ENCODE measurements at regions not wholly inside any gene's neighbourhood (a gene's known extent, or its start where the extent isn't known, plus 50 kb on each side); places are given as distances from the start of the nearest gene placed in this dataset.
"Not testable (repeated sequence)": the region's sequence is repeated elsewhere in the genome, so short reads cannot be mapped to it uniquely, and the experiment has no call there.

DNA sequence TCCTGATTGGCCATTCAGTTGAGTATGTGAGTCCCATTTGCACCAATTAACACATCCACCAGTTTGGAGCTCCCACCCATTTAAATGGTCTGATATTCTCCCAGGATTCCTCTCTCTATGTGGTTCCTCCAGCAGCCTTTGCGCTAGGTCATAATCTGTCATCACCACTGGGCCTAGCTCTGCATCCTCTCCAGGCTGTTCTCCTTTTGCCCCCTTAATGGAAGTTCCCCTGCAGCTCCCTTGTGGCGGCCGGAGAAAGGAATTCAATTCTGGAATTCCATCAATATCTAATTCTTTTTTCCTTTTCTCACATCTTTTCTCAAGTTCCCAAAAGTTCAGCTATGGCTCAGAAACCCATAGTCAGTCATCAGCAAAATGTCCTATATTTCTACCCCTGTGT is 2184.4 kb upstream of the AGA start:
- DNase-seq: no peak

GRCh38 chr4:179631321-179631720 is 2189.1 kb upstream of the AGA start:
- DNase-seq: no peak

- DNase-seq: no peak
Observed at GRCh38 chr4:179634862-179635261, 2192.6 kb upstream of the AGA start.

DNA sequence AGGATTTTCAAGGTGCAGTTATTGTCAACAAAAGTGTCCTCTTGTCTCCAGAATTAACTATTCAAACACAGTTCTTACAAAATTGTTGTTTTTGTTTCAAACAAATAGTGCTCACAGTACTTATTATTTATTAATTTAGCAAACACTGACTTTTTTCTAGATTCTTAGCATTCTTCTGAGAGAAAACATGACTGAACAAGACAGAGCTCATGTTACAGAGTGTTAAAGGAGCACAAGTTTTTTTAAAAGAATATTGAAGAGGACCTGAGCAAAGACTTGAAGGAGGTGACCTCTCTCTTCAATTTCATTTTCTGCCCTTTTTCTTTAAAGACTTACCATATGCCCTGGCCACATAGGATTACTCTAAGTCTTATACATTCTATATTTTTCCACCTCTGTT is 2220.3 kb upstream of the AGA start:
- no peak for DNase-seq

DNA sequence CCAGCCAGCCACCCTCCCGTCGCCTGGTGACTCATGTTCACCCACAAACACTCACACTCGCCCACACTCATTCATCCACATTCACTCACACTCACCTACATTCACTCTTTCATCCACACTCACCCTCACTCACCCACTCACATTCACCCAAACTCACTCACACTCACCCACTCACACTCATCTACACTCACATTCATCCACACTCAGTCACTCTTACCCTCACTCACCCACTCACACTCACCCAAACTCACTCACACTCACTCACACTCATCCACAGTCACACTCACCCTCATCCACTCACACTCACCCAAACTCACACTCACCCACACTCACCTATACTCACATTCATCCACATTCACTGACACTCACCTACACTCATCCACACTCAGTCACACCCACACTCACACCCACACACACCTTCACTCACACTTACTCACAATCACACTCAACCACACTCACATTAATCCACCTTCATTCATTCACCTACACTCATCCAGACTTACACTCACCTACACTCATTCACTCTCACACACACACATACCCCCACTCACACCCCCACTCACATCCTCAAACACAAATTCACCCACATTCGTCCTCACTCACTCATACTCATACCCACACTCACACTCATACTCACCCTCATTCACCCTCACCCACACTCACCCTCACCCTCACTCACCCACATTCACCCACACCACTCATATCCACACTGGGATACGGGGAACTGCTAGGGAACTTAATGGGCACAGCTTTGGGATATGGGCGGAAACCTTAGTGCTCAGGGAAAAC is 2221.6 kb upstream of the AGA start:
- no peak for DNase-seq

DNA sequence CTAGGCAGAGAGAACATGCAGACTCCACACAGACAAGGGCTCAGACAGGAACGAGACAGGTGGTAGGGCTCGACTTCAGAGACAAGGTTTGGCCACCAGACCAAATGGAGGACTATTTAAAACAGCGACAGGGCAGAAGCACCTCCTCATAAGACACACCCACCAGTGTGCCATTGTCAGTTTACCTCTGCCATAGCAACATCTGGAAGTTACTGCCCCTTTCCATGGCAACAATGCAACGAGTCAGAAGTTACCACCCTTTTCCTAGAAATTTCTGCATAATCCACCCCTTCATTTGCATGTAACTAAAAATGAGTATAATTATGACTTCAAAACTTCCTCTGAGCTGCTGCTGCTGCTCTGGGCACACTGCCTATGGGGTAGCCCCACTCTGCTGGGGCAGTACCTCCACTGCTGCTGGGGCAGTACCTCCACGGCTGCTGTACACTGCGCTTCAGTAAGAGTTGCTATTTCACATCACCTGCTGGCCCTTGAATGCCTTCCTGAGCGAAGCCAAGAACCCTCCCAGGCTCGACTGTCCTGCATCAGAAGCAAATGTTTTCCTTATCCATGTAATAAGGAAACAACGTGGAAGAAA is 2222.3 kb upstream of the AGA start:
- DNase-seq: no peak

DNA sequence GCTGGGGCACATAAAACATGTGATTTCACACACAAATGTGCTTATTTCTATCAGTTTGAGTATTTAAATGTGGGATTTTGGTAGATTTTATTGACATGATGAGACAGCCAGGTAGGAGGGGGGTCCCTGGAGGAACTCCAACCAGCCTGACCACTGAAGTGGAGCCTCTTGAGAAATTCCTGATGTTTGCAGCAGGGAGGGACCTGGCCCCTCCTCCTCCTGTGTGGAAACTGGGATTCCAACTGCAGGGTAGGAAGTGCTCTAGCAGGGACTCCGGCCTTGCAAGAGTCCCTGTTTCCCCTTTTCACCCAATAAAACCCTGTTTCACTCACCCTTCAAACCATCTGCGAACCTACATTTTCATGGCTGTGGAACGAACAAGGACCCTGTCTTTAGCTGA is 2224.0 kb upstream of the AGA start:
- no peak for DNase-seq

GRCh38 chr4:179671609-179672008 is 2229.4 kb upstream of the AGA start:
- no peak for DNase-seq

DNA sequence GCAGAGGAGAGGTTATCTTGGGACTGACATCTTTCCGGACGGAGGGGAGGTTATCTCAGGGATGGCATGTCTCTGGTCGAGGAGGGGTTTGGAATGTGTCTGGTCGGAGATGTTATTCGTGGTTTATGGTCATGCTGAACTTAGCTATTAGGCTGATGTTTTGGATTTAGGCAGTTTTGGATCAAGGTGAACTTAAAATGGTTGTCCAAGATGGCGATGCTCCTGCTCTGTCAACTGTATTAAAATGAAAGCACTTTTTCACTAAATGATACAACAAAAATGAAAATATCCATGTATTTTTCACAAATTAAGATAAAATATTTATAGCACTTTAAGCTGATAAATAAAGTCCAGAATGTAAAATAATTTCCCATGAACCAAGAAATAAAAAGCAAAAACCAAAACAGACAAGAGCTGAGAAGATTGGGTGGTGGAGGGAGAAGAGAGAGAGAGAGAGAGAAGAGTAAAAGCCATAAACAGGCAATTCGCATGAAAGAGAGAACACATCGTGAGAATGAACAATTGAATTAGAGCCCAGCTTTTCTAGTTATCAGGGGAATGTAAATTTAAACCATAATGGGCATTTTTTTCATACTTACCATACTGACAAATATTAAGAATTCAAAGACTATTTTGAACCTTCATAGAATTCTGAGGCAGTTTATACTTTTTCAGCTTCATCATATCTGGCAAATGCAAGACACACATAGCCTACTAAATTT is 2236.0 kb upstream of the AGA start:
- no peak for DNase-seq

GRCh38 chr4:179683661-179684060 is 2241.4 kb upstream of the AGA start:
- not testable (repeated sequence) for DNase-seq

- DNase-seq: no peak
Observed at GRCh38 chr4:179692222-179692621, 2250.0 kb upstream of the AGA start.

- DNase-seq: no peak
Observed at GRCh38 chr4:179695175-179695574, 2252.9 kb upstream of the AGA start.

GRCh38 chr4:179698321-179698720 is 2256.1 kb upstream of the AGA start:
- no peak for DNase-seq

GRCh38 chr4:179709961-179710624 is 2267.9 kb upstream of the AGA start:
- no peak for DNase-seq

GRCh38 chr4:179719766-179720450 is 2277.7 kb upstream of the AGA start:
- DNase-seq: no peak

GRCh38 chr4:179726491-179726890 is 2284.3 kb upstream of the AGA start:
- DNase-seq: not testable (repeated sequence)

- DNase-seq: no peak
Observed at GRCh38 chr4:179728305-179728704, 2286.1 kb upstream of the AGA start.

GRCh38 chr4:179736820-179737219 is 2294.6 kb upstream of the AGA start:
- DNase-seq: not testable (repeated sequence)

DNA sequence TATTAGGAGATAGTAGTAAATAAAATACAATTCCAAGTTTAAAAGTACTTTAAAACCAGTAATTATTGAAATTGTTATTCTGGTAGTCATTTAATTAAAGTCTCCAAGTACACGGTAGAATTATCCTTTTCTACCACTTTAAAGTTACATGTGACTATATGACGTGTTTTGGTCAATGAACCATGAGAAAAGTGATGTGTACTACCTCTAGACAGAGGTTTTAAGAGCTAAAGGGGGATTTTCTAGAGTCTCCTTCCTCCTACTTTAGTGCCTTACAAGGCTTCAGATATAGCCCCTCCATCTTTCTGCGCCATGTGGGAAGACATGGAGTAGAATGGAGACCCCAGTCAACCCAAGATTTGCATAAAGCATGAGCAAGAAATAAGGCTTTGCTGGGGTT is 2296.6 kb upstream of the AGA start:
- DNase-seq: no peak

GRCh38 chr4:179747218-179747910 is 2305.1 kb upstream of the AGA start:
- no peak for DNase-seq

DNA sequence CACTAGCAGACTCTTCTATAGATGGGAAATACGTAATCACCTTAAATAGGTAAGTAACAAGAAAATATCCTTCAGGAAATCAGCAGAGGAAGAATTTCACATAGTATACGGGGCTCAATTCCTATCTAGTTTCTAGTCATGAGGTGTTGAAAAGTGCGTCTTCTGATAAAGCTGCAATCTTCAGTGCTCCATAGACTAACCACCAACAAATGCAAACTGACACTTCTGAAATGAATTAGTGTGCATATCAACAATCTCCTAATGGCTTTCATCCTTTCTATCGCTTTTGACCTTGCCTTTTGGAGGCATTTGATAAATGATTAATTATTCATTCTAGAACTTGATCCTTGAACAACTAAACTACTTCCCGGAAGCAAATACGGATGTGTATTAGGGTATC is 2306.6 kb upstream of the AGA start:
- no peak for DNase-seq

GRCh38 chr4:179750374-179750773 is 2308.1 kb upstream of the AGA start:
- DNase-seq: peak; percentile 73
